ENCODE measurements at regions not wholly inside any gene's neighbourhood (a gene's known extent, or its start where the extent isn't known, plus 50 kb on each side); places are given as distances from the start of the nearest gene placed in this dataset.

DNA sequence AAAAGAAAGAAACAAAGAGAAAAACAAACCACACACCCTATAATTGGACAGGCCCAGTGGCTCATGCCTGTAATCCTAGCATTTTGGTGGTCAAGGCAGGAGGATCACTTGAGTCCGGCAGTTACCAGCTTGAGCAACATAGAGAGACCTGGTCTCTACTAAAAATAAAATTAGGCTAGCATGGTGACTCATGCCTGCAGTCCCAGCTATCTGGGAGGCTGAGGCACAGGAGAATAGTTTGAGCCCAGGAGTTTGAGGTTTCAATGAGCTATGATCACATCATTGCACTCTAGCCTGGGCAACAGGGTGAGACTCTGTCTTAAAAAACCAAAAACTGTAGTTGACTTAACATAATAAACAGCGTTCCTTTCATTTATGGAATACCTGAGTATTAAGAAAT is 72.3 kb upstream of the ST3GAL6 start:
- TF ChIP-seq CTCF (conservative IDR thresholded peaks at IDR 0.05; ENCODE audit: low read depth, low read length) (no peak), RCOR1 (IDR thresholded peaks at IDR 0.05; ENCODE audit: insufficient replicate concordance, low read length) (no peak), SMC3 (IDR thresholded peaks at IDR 0.05; ENCODE audit: low read depth, low read length) (no peak), MXI1 (IDR thresholded peaks at IDR 0.05; ENCODE audit: borderline replicate concordance, low read depth, low read length) (no peak), FOS (IDR thresholded peaks at IDR 0.05; ENCODE audit: low read depth, low read length) (no peak), MAZ (IDR thresholded peaks at IDR 0.05; ENCODE audit: borderline replicate concordance, low read depth, low read length) (no peak), RAD21 (IDR thresholded peaks at IDR 0.05; ENCODE audit: low read length) (no peak), NFE2L2 (IDR thresholded peaks at IDR 0.05; ENCODE audit: low read depth, low read length) (no peak), RFX5 (IDR thresholded peaks at IDR 0.05; ENCODE audit: low read depth, low read length) (no peak), POLR2A (IDR thresholded peaks at IDR 0.05; ENCODE audit: low read depth, low read length) (no peak), USF2 (IDR thresholded peaks at IDR 0.05; ENCODE audit: low read depth, low read length) (no peak), MAFK (IDR thresholded peaks at IDR 0.05; ENCODE audit: low read depth, low read length) (no peak)
